ENCODE measurements at regions not wholly inside any gene's neighbourhood (a gene's known extent, or its start where the extent isn't known, plus 50 kb on each side); places are given as distances from the start of the nearest gene placed in this dataset.

DNA sequence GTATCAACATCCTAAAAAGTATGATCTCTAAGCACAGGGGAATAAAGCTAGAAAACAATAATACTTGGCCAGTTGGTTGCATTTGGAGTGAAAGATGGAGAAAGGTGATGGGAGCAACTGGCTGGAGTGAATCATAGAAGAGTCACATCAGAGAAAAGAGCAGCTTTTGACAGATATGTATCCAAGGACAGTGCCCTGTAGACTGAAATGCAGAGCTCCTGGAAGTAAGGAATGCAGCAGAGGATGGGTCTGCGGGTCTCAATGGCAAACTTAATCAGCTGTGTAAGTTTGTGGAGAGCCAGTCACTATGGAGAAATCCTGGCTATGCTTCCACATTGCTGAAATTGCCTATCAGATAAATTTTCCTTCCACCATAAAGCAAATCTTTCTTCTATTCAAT lies 218.1 kb upstream of the PRNP start:
- DNase-seq, result no peak
- H3K27ac Mint-ChIP-seq, result no peak overlapping the region
- no peaks in the 10 kb centered on the region for H3K36me3 ChIP-seq (replicated peaks in 1 of 2; ENCODE audit: control extremely low read depth in 1 of 2, control insufficient read depth in 1 of 2, extremely low read depth in 1 of 2, insufficient read depth in 2 of 2, low read length in 1 of 2)
- H3K27me3 ChIP-seq (replicated peaks in 1 of 4; ENCODE audit: control extremely low read depth in 1 of 4, control insufficient read depth in 3 of 4, insufficient read depth in 4 of 4, low read length in 3 of 4), result no peaks in the 10 kb centered on the region
- no peaks in the 10 kb centered on the region for H3K9me3 ChIP-seq (ENCODE audit: control extremely low read depth in 1 of 3, control insufficient read depth in 2 of 3, insufficient read depth in 1 of 3, low read length in 2 of 3)
- H3K27me3 Mint-ChIP-seq, result no peaks in the 10 kb centered on the region
- ChIA-PET CTCF (no interaction called here), POLR2A (no interaction called here)
- no peak overlapping the region for H3K27ac ChIP-seq (ENCODE audit: low read length in 2 of 2)
- H3K4me3 ChIP-seq (ENCODE audit: control extremely low read depth in 1 of 5, extremely low read depth in 1 of 5, insufficient read depth in 1 of 5, low read depth in 2 of 5, low read length in 4 of 5), result no peak overlapping the region
- no peak overlapping the region for H3K9ac ChIP-seq (ENCODE audit: low read length)
- no peaks in the 10 kb centered on the region for H3K79me2 ChIP-seq (ENCODE audit: control insufficient read depth, insufficient read depth, low read length)
- H2AFZ ChIP-seq (ENCODE audit: insufficient read depth, low read depth, low read length, poor library complexity, severe bottlenecking), result no peak overlapping the region
- intact Hi-C loops (cut with micrococcal nuclease), result no loop called here
- H4K20me1 ChIP-seq (ENCODE audit: control insufficient read depth, insufficient read depth, low read length, poor library complexity, severe bottlenecking), result no peaks in the 10 kb centered on the region
- no peaks in the 10 kb centered on the region for H3K9me3 Mint-ChIP-seq (ENCODE audit: insufficient read depth)
- no peaks in the 10 kb centered on the region for H3K4me1 Mint-ChIP-seq
- H3K4me1 ChIP-seq (ENCODE audit: control insufficient read depth in 2 of 2, insufficient read depth in 2 of 2, low read length in 2 of 2), result no peaks in the 10 kb centered on the region
- H3K4me2 ChIP-seq (replicated peaks; ENCODE audit: low read depth, low read length, poor library complexity, severe bottlenecking), result no peak overlapping the region
- H3K4me3 Mint-ChIP-seq, result no peak overlapping the region
- TF ChIP-seq EZH2 (IDR thresholded peaks at IDR 0.05; ENCODE audit: borderline replicate concordance, insufficient read depth, low read depth, low read length, poor library complexity, severe bottlenecking), result no peak
- TF ChIP-seq, protein P1, sequence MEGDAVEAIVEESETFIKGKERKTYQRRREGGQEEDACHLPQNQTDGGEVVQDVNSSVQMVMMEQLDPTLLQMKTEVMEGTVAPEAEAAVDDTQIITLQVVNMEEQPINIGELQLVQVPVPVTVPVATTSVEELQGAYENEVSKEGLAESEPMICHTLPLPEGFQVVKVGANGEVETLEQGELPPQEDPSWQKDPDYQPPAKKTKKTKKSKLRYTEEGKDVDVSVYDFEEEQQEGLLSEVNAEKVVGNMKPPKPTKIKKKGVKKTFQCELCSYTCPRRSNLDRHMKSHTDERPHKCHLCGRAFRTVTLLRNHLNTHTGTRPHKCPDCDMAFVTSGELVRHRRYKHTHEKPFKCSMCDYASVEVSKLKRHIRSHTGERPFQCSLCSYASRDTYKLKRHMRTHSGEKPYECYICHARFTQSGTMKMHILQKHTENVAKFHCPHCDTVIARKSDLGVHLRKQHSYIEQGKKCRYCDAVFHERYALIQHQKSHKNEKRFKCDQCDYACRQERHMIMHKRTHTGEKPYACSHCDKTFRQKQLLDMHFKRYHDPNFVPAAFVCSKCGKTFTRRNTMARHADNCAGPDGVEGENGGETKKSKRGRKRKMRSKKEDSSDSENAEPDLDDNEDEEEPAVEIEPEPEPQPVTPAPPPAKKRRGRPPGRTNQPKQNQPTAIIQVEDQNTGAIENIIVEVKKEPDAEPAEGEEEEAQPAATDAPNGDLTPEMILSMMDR (IDR thresholded peaks at IDR 0.05), result no peak
- ATAC-seq (ENCODE audit: low read depth), result no peak
- WGBS (ENCODE audit: insufficient coverage), result no CpG with 5 or more reads among the region's 1 CpG

DNA sequence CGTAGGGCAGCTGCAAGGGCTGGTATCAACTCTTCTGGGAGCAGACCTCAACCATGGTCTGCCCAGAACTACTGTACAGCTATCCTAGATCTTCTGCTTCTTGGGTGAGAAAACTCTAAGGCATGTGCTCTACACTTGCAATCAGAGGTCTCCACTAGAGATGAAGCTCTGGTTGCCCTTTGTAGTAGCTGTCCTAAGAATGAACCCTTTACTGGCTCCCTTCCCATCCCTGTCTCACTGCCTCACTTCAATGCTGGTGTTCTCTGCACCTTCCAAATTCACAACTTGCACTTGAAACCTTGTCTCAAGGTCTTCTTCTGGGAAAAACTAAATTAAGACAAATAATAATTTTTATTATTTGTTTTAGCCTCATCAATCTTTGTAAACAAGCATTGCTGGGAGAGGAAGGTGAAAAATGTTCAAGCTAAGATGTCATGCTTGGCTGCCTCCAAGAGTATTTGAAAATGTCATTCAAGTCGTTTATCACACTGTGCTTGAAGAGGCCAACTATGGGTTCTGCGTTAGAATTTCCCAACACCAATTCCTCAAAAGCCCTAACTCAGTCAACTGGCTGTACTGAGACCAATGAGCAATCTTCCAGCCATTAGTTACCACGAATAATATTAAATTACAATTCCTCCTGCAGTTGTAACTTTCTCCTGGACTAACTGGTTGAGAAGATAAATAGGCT lies 216.9 kb upstream of the ADRA1D start:
- ChIA-PET CTCF (no interaction called here), POLR2A (no interaction called here)
- TF ChIP-seq, protein P1 (IDR thresholded peaks at IDR 0.05), result no peak
- TF ChIP-seq EZH2 (IDR thresholded peaks at IDR 0.05; ENCODE audit: borderline replicate concordance, insufficient read depth, low read depth, low read length, poor library complexity, severe bottlenecking), result no peak
- Histone ChIP-seq H2AFZ (ENCODE audit: insufficient read depth, low read depth, low read length, poor library complexity, severe bottlenecking) (no peak overlapping the region), H3K79me2 (ENCODE audit: control insufficient read depth, insufficient read depth, low read length) (no peaks in the 10 kb centered on the region), H3K4me3 (ENCODE audit: control extremely low read depth in 1 of 5, extremely low read depth in 1 of 5, insufficient read depth in 1 of 5, low read depth in 2 of 5, low read length in 4 of 5) (no peak overlapping the region), H3K4me1 (ENCODE audit: control insufficient read depth in 2 of 2, insufficient read depth in 2 of 2, low read length in 2 of 2) (no peaks in the 10 kb centered on the region), H3K4me2 (replicated peaks; ENCODE audit: low read depth, low read length, poor library complexity, severe bottlenecking) (no peak overlapping the region), H3K9me3 (ENCODE audit: control extremely low read depth in 1 of 3, control insufficient read depth in 2 of 3, insufficient read depth in 1 of 3, low read length in 2 of 3) (no peaks in the 10 kb centered on the region), H3K36me3 (replicated peaks in 1 of 2; ENCODE audit: control extremely low read depth in 1 of 2, control insufficient read depth in 1 of 2, extremely low read depth in 1 of 2, insufficient read depth in 2 of 2, low read length in 1 of 2) (no peaks in the 10 kb centered on the region), H3K27me3 (replicated peaks in 1 of 4; ENCODE audit: control extremely low read depth in 1 of 4, control insufficient read depth in 3 of 4, insufficient read depth in 4 of 4, low read length in 3 of 4) (no peaks in the 10 kb centered on the region), H4K20me1 (ENCODE audit: control insufficient read depth, insufficient read depth, low read length, poor library complexity, severe bottlenecking) (no peaks in the 10 kb centered on the region), H3K9ac (ENCODE audit: low read length) (no peak overlapping the region), H3K27ac (ENCODE audit: low read length in 2 of 2) (no peak overlapping the region)
- H3K9me3 Mint-ChIP-seq (ENCODE audit: insufficient read depth), result no peaks in the 10 kb centered on the region
- H3K27ac Mint-ChIP-seq, result no peak overlapping the region
- no peak overlapping the region for H3K4me3 Mint-ChIP-seq
- peaks cover 4% of the 10 kb centered on the region for H3K27me3 Mint-ChIP-seq
- intact Hi-C loops (cut with micrococcal nuclease), result no loop called here
- DNase-seq (no peak), ATAC-seq (ENCODE audit: low read depth) (no peak)
- H3K4me1 Mint-ChIP-seq, result no peaks in the 10 kb centered on the region
- 56% methylated on average over 3 of the region's 4 CpGs for WGBS (ENCODE audit: insufficient coverage)

Measured in B cell (primary cell).